Ovary (tissue), 3 donors: ENCODE measurements at regions not wholly inside any gene's neighbourhood (a gene's known extent, or its start where the extent isn't known, plus 50 kb on each side); places are given as distances from the start of the nearest gene placed in this dataset.

Experiments
- EP300 ChIP-seq: sonication (generic); formaldehyde crosslinking; IDR thresholded peaks from one replicate; pipeline ENCODE4 v1.6.1; 2017; ENCODE audit warnings: antibody characterized with exemption
- TF ChIP-seq, protein P1 (sequence below), 3 donors: fragments of 450-650 bp in 2 of 3; fragments of 200-600 bp in 1 of 3; IDR thresholded peaks; one replicate each; pipeline versions ENCODE4 v1.5.1 to v1.8.0; 2016 to 2022; ENCODE audit warnings: antibody characterized with exemption in 3 of 3, mild to moderate bottlenecking in 1 of 3
- donor health status: DM: no; HTN: no; CAD: no.

DNA sequence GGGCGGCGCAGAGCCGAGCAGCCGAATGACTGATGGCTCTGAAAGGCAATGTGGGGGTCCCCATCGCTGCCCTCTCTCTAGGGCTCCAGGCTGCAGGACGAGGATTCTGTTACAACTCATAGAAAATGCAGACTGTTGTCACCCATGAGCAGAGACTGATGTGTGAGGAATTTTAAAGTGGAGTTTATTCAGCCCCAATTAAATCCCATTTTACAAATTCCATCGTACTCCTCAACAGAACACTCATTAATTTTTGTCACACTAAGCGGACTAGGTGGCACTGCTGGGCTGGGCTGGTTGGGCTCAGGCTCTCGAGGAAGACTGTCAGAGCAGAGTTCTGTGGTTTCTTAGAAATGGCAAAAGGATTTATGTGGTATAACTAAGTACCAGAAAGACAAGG is 102.6 kb upstream of the SPON1 start:
- TF ChIP-seq, protein P1, sequence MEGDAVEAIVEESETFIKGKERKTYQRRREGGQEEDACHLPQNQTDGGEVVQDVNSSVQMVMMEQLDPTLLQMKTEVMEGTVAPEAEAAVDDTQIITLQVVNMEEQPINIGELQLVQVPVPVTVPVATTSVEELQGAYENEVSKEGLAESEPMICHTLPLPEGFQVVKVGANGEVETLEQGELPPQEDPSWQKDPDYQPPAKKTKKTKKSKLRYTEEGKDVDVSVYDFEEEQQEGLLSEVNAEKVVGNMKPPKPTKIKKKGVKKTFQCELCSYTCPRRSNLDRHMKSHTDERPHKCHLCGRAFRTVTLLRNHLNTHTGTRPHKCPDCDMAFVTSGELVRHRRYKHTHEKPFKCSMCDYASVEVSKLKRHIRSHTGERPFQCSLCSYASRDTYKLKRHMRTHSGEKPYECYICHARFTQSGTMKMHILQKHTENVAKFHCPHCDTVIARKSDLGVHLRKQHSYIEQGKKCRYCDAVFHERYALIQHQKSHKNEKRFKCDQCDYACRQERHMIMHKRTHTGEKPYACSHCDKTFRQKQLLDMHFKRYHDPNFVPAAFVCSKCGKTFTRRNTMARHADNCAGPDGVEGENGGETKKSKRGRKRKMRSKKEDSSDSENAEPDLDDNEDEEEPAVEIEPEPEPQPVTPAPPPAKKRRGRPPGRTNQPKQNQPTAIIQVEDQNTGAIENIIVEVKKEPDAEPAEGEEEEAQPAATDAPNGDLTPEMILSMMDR (IDR thresholded peaks at IDR 0.05), result no peak
- no peak for TF ChIP-seq EP300
